Fibroblast of lung (primary cell): ENCODE measurements at regions not wholly inside any gene's neighbourhood (a gene's known extent, or its start where the extent isn't known, plus 50 kb on each side); places are given as distances from the start of the nearest gene placed in this dataset.

Source experiments
- DNase-seq, 2 donors: peaks; one replicate each; pipeline versions ENCODE4 v3.0.0 to v3.0.0-alpha.2; 2010; ENCODE audit warnings: low read depth in 2 of 2
- H2AFZ ChIP-seq: 2 replicates; pipeline ENCODE4 v1.5.1; 2012; ENCODE audit warnings: low read length, control low read depth, inconsistent platforms
- H3K27ac ChIP-seq: 2 replicates; pipeline ENCODE4 v1.5.1; 2011; ENCODE audit warnings: low read length, control low read depth; ENCODE audit not compliant: insufficient read depth
- H3K27me3 ChIP-seq: 2 replicates; pipeline ENCODE4 v1.5.1; 2011; ENCODE audit warnings: mild to moderate bottlenecking, low read length; ENCODE audit not compliant: control insufficient read depth, insufficient read depth
- H3K36me3 ChIP-seq: 2 replicates; pipeline ENCODE4 v1.5.1; 2011; ENCODE audit warnings: low read length; ENCODE audit not compliant: control insufficient read depth, insufficient read depth
- H3K4me1 ChIP-seq: 2 replicates; pipeline ENCODE4 v1.5.1; 2011; ENCODE audit warnings: low read length; ENCODE audit not compliant: control insufficient read depth, insufficient read depth; ENCODE audit errors: extremely low read depth
- H3K4me2 ChIP-seq: 2 replicates; pipeline ENCODE4 v1.5.1; 2011; ENCODE audit warnings: low read length, control low read depth; ENCODE audit not compliant: insufficient read depth; ENCODE audit errors: extremely low read depth
- H3K4me3 ChIP-seq, 4 experiments: fragments of 200-600 bp in 1 of 4; sonication (generic) in 1 of 4; replicated peaks in 1 of 4; 2 replicates each; pipeline ENCODE4 v1.5.1; 2011 to 2016; ENCODE audit warnings: low read length in 4 of 4, low read depth in 3 of 4, mild to moderate bottlenecking in 3 of 4, control low read depth in 2 of 4, inconsistent platforms in 1 of 4, mixed read lengths in 1 of 4; ENCODE audit not compliant: insufficient read depth in 1 of 4; ENCODE audit errors: control extremely low read depth in 1 of 4
- H3K79me2 ChIP-seq: 2 replicates; pipeline ENCODE4 v1.5.1; 2012; ENCODE audit warnings: mild to moderate bottlenecking, low read length, inconsistent platforms; ENCODE audit not compliant: control insufficient read depth, insufficient read depth
- H3K9ac ChIP-seq: 2 replicates; pipeline ENCODE4 v1.5.1; 2011; ENCODE audit warnings: mild to moderate bottlenecking, low read length, control low read depth; ENCODE audit not compliant: insufficient read depth
- H3K9me3 ChIP-seq: 2 replicates; pipeline ENCODE4 v1.5.1; 2012; ENCODE audit warnings: low read depth, low read length; ENCODE audit not compliant: control insufficient read depth, insufficient read depth
- H4K20me1 ChIP-seq: 2 replicates; pipeline ENCODE4 v1.5.1; 2011; ENCODE audit warnings: low read length; ENCODE audit not compliant: control insufficient read depth, insufficient read depth; ENCODE audit errors: extremely low read depth
- CTCF ChIP-seq, 2 donors: IDR thresholded peaks in 1 of 2; conservative IDR thresholded peaks in 1 of 2; 1 replicate in 1 of 2; 2 replicates in 1 of 2; pipeline ENCODE4 v1.5.1; 2011 to 2012; ENCODE audit warnings: low read length in 2 of 2, control low read depth in 1 of 2, inconsistent platforms in 1 of 2, low read depth in 1 of 2, mild to moderate bottlenecking in 1 of 2
- EZH2 ChIP-seq: IDR thresholded peaks from 2 replicates; pipeline ENCODE4 v1.5.1; 2012; ENCODE audit warnings: low read length, control low read depth, mild to moderate bottlenecking; ENCODE audit errors: missing control alignments

GRCh38 chr17:73720187-73720834 is 76.1 kb upstream of the SDK2 start:
- Histone ChIP-seq H3K27ac (no peak overlapping the region), H3K9me3 (no peaks in the 10 kb centered on the region), H3K4me2 (no peak overlapping the region), H3K9ac (no peak overlapping the region), H3K4me1 (no peaks in the 10 kb centered on the region), H3K79me2 (no peaks in the 10 kb centered on the region), H3K27me3 (no peaks in the 10 kb centered on the region), H4K20me1 (no peaks in the 10 kb centered on the region), H3K4me3 (no peak overlapping the region), H3K36me3 (no peaks in the 10 kb centered on the region), H2AFZ (no peak overlapping the region)
- DNase-seq: no peak
- no peak for TF ChIP-seq CTCF (conservative IDR thresholded peaks at IDR 0.05 in 1 of 2, IDR thresholded peaks at IDR 0.05 in 1 of 2; ENCODE audit: low read depth in 1 of 2, low read length in 2 of 2)
- TF ChIP-seq EZH2: no peak

GRCh38 chr17:73722165-73722564 is 77.9 kb upstream of the SDK2 start:
- TF ChIP-seq CTCF (conservative IDR thresholded peaks at IDR 0.05 in 1 of 2, IDR thresholded peaks at IDR 0.05 in 1 of 2; ENCODE audit: low read depth in 1 of 2, low read length in 2 of 2) (no peak), EZH2 (no peak)
- Histone ChIP-seq H3K9ac (no peak overlapping the region), H3K27ac (no peak overlapping the region), H2AFZ (no peak overlapping the region), H3K4me3 (no peak overlapping the region), H3K27me3 (no peaks in the 10 kb centered on the region), H3K9me3 (no peaks in the 10 kb centered on the region), H3K4me2 (no peak overlapping the region), H3K36me3 (no peaks in the 10 kb centered on the region), H3K4me1 (no peaks in the 10 kb centered on the region), H4K20me1 (no peaks in the 10 kb centered on the region), H3K79me2 (no peaks in the 10 kb centered on the region)
- DNase-seq: no peak

- H3K4me1 ChIP-seq: no peaks in the 10 kb centered on the region
- H3K79me2 ChIP-seq: no peaks in the 10 kb centered on the region
- no peaks in the 10 kb centered on the region for H3K27me3 ChIP-seq
- TF ChIP-seq CTCF (conservative IDR thresholded peaks at IDR 0.05 in 1 of 2, IDR thresholded peaks at IDR 0.05 in 1 of 2; ENCODE audit: low read depth in 1 of 2, low read length in 2 of 2): no peak
- no peak for TF ChIP-seq EZH2
- H2AFZ ChIP-seq: no peak overlapping the region
- DNase-seq: no peak
- no peaks in the 10 kb centered on the region for H3K9me3 ChIP-seq
- H3K36me3 ChIP-seq: no peaks in the 10 kb centered on the region
- no peak overlapping the region for H3K4me2 ChIP-seq
- no peak overlapping the region for H3K27ac ChIP-seq
- H3K4me3 ChIP-seq: no peak overlapping the region
- no peaks in the 10 kb centered on the region for H4K20me1 ChIP-seq
- no peak overlapping the region for H3K9ac ChIP-seq
These were observed 79.1 kb upstream of the SDK2 start for GRCh38 chr17:73723317-73723716.
